ENCODE measurements at regions not wholly inside any gene's neighbourhood (a gene's known extent, or its start where the extent isn't known, plus 50 kb on each side); places are given as distances from the start of the nearest gene placed in this dataset.

DNA sequence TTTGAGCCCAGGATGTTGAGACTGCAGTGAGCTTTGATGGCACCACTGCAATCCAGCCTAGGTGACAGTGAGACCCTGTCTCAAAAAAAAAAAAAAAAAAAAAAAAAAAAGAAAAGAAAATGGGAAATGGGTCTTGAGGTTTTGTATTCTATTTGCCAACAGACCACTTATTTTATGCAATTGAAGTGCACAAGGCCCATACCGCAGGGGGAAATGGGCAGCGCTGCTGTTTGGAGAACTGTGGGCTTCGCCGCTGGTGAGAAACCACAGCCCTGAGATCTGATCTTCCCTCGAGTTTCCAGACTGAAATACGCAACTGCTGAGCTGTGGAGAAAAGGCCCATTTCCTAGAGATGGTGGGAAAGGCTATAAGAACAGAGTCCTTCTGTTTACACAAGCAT lies 512.0 kb downstream of the TCERG1L start:
- no peak for DNase-seq

- DNase-seq, result no peak
Measured at GRCh38 chr10:130800281-130800680, 511.2 kb downstream of the TCERG1L start.

- DNase-seq, result no peak
Measured at GRCh38 chr10:130801276-130801675, 510.2 kb downstream of the TCERG1L start.

- DNase-seq, result no peak
Measured at GRCh38 chr10:130801784-130802183, 509.7 kb downstream of the TCERG1L start.

DNA sequence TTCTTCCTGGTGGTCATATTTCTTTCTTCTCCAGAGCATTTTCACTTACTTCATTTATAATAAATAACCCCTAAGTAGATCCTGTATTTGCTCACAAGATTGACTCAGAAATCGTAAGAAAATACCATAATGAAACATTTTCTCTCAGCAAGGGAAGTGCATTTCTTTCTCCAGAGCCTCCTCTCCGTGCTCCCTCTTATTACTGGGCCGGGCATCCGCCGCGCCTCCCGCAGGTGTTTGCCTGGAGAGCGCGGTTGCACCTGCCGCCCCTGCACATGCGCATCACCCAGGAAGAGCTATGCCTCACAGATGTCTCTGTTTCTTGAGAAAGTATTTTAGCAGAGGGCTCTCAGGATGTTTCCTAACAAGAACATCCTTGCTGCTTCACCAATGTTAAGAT lies 509.2 kb downstream of the TCERG1L start:
- DNase-seq, result no peak

GRCh38 chr10:130804281-130804680 lies 507.2 kb downstream of the TCERG1L start:
- no peak for DNase-seq

- DNase-seq, result no peak
Measured at GRCh38 chr10:130804778-130805634, 506.5 kb downstream of the TCERG1L start.

GRCh38 chr10:130805635-130806030 lies 505.9 kb downstream of the TCERG1L start:
- no peak for DNase-seq

GRCh38 chr10:130806426-130806825 lies 505.1 kb downstream of the TCERG1L start:
- no peak for DNase-seq

- no peak for DNase-seq
Measured at GRCh38 chr10:130807096-130807495, 504.4 kb downstream of the TCERG1L start.

DNA sequence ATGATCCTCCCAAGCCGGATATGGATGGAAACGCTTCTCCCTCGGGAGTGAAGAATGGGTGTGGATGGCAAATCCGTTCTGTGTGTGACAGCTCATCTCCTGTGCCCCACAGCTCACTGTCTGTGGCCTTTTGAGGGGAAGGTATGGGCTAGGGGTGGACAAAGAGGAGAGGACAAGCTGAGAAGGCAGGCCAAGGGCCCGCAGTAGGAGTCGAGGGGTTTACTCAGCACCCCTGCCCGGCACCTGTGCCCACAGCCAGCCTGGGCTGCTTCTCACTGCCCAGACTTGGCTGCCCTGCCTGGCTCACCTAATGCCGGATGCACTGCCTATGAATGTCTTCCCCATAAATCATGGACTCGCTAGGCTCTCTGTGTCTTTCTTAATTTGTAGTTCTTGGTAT lies 503.8 kb downstream of the TCERG1L start:
- no peak for DNase-seq

GRCh38 chr10:130808243-130808642 lies 503.3 kb downstream of the TCERG1L start:
- no peak for DNase-seq

GRCh38 chr10:130808686-130809085 lies 502.8 kb downstream of the TCERG1L start:
- no peak for DNase-seq

- no peak for DNase-seq
Measured at GRCh38 chr10:130809181-130809580, 502.3 kb downstream of the TCERG1L start.

GRCh38 chr10:130809761-130810515 lies 501.6 kb downstream of the TCERG1L start:
- no peak for DNase-seq

GRCh38 chr10:130810856-130811255 lies 500.7 kb downstream of the TCERG1L start:
- DNase-seq, result no peak

GRCh38 chr10:130812381-130813148 lies 499.0 kb downstream of the TCERG1L start:
- DNase-seq, result no peak

GRCh38 chr10:130814610-130815009 lies 496.9 kb downstream of the TCERG1L start:
- no peak for DNase-seq

DNA sequence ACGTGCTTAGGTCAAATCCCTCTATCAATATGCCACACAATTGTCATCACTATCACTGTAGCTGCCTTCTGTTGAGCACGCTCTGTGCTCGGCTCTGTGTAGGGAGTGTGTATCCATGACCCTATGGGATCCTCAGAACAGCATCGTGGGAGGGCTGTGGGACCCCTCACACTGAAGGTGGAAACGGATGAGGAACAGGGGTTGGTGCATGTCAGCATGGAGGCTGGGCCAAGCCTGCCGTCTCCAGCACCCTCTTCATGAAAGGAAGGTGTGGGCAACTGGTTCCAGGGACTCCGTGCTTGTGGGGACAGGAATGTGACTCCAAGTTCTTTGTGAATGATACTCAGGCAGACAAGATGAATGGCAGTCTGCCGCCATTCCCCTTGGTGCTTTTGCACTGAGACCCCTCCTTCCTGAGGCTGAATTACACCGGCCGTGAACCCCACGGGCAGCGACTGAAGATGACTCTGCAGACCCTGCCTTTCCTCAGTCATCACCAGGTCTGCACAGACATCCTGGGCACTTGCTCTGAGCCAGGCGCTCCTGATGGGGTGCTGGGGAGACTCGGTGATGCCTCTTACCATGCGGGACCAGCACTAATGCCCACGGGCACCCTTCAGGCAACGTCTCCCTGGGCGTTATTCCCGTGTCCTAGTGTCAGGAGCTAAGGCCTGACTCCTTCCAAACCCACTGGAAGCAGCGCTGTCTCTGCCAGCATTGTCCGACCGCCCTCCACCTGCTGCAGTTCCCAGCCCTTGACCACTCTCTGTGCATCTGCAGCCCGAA lies 495.2 kb downstream of the TCERG1L start:
- DNase-seq, result no peak

DNA sequence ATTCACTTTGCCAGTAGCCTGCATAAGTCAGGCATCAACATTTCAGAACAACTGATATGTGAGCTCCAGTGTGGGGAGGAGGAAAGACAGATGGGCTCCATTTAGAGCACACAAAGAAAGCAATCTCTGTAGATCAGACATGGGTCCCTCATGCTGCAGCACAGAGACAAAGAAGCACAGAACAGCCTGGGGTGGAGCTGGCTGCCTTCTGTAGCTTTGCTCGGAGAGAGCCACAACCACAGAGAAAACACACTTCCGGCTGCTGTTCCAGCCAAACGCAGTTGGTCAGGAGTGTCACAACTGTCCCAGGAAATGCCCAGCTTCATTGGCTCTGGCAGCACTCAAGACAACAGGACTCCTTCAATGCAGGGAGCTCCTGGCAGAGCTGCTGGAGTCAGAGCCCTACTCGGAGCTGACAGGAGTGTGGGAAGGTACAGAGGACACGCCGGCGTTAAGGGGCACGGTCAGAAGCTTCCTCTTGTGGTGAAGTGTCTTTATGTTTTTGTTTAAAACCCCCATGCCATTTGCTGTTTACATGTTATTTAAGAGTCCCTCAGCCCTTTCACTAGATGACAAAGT lies 494.4 kb downstream of the TCERG1L start:
- no peak for DNase-seq

DNA sequence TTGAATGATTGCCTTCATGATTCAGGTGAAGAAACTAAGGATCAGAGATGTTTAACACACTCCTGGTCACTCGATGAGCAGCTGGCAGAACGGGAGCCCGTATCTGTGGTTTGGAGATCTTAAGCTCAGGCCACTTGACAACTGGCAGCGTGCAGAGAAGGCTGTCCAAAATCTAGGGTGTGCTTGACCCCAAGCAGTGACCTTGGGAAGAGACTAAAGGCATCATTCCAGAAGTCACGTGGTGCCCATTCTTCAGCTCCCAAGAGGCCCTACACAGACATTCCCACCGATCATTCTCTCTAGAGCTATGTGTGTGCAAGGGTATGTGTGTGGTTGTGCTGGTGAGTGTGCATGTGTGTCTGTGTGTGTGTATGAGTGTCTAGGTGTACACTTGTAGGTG lies 493.8 kb downstream of the TCERG1L start:
- DNase-seq, result no peak

Measured in muscle of back (tissue), 3 donors.